ENCODE measurements at regions not wholly inside any gene's neighbourhood (a gene's known extent, or its start where the extent isn't known, plus 50 kb on each side); places are given as distances from the start of the nearest gene placed in this dataset.

- no peaks in the 10 kb centered on the region for H3K36me3 Mint-ChIP-seq
- H3K27ac Mint-ChIP-seq, result no peak overlapping the region
- ATAC-seq (ENCODE audit: low read depth in 2 of 2) (no peak), DNase-seq (no peak)
- peaks cover 0 to 4% (median 0%) of the 10 kb centered on the region in 7 donors for H3K9me3 Mint-ChIP-seq
- H3K27me3 ChIP-seq (ENCODE audit: control insufficient read depth, insufficient read depth, low read length), result no peaks in the 10 kb centered on the region
- H3K27me3 Mint-ChIP-seq, result no peaks in the 10 kb centered on the region
- H3K4me1 ChIP-seq (ENCODE audit: control insufficient read depth, insufficient read depth, low read length, poor library complexity, severe bottlenecking), result no peaks in the 10 kb centered on the region
- no peak overlapping the region for H3K27ac ChIP-seq (ENCODE audit: insufficient read depth, low read length, poor library complexity, severe bottlenecking)
- no peaks in the 10 kb centered on the region for H3K36me3 ChIP-seq (ENCODE audit: control insufficient read depth, insufficient read depth, low read length)
- H3K4me1 Mint-ChIP-seq, result peaks cover 0 to 9% (median 0%) of the 10 kb centered on the region in 4 donors
- H3K4me3 ChIP-seq (ENCODE audit: low read depth, low read length), result no peak overlapping the region
- H3K4me3 Mint-ChIP-seq, result no peak overlapping the region
- H3K9me3 ChIP-seq (ENCODE audit: control insufficient read depth in 2 of 2, low read length in 2 of 2), result no peaks in the 10 kb centered on the region
Measured at GRCh38 chr22:49523374-49524008, 304.2 kb downstream of the BRD1 start.

- Mint-ChIP-seq H3K4me1 (peaks cover 0 to 9% (median 0%) of the 10 kb centered on the region in 4 donors), H3K36me3 (no peaks in the 10 kb centered on the region), H3K27ac (peak overlapping the region in 1 of 3 donors; percentile 79), H3K27me3 (no peaks in the 10 kb centered on the region), H3K9me3 (peaks cover 0 to 4% (median 0%) of the 10 kb centered on the region in 7 donors), H3K4me3 (no peak overlapping the region)
- no peaks in the 10 kb centered on the region for H3K9me3 ChIP-seq (ENCODE audit: control insufficient read depth in 2 of 2, low read length in 2 of 2)
- no peaks in the 10 kb centered on the region for H3K27me3 ChIP-seq (ENCODE audit: control insufficient read depth, insufficient read depth, low read length)
- H3K36me3 ChIP-seq (ENCODE audit: control insufficient read depth, insufficient read depth, low read length), result no peaks in the 10 kb centered on the region
- no peak overlapping the region for H3K4me3 ChIP-seq (ENCODE audit: low read depth, low read length)
- ATAC-seq (ENCODE audit: low read depth in 2 of 2), result no peak
- H3K27ac ChIP-seq (ENCODE audit: insufficient read depth, low read length, poor library complexity, severe bottlenecking), result no peak overlapping the region
- no peak for DNase-seq
- no peaks in the 10 kb centered on the region for H3K4me1 ChIP-seq (ENCODE audit: control insufficient read depth, insufficient read depth, low read length, poor library complexity, severe bottlenecking)
Measured at GRCh38 chr22:49522582-49523373, 304.9 kb downstream of the BRD1 start.

- DNase-seq (no peak), ATAC-seq (ENCODE audit: low read depth in 2 of 2) (no peak)
- no peaks in the 10 kb centered on the region for H3K27me3 Mint-ChIP-seq
- H3K27ac Mint-ChIP-seq, result no peak overlapping the region
- no peaks in the 10 kb centered on the region for H3K36me3 Mint-ChIP-seq
- Histone ChIP-seq H3K4me1 (ENCODE audit: control insufficient read depth, insufficient read depth, low read length, poor library complexity, severe bottlenecking) (no peaks in the 10 kb centered on the region), H3K9me3 (ENCODE audit: control insufficient read depth in 2 of 2, low read length in 2 of 2) (no peaks in the 10 kb centered on the region), H3K27me3 (ENCODE audit: control insufficient read depth, insufficient read depth, low read length) (no peaks in the 10 kb centered on the region), H3K4me3 (ENCODE audit: low read depth, low read length) (no peak overlapping the region), H3K27ac (ENCODE audit: insufficient read depth, low read length, poor library complexity, severe bottlenecking) (no peak overlapping the region), H3K36me3 (ENCODE audit: control insufficient read depth, insufficient read depth, low read length) (no peaks in the 10 kb centered on the region)
- H3K4me1 Mint-ChIP-seq, result peaks cover 0 to 3% (median 0%) of the 10 kb centered on the region in 4 donors
- H3K4me3 Mint-ChIP-seq, result no peak overlapping the region
- peaks cover 0 to 2% (median 0%) of the 10 kb centered on the region in 7 donors for H3K9me3 Mint-ChIP-seq
Measured at GRCh38 chr22:49521787-49522224, 305.9 kb downstream of the BRD1 start.

GRCh38 chr22:49519117-49519737, 308.4 kb downstream of the BRD1 start:
- Mint-ChIP-seq H3K9me3 (peaks cover 0 to 3% (median 0%) of the 10 kb centered on the region in 7 donors), H3K27ac (no peak overlapping the region), H3K27me3 (no peaks in the 10 kb centered on the region), H3K36me3 (no peaks in the 10 kb centered on the region), H3K4me3 (no peak overlapping the region), H3K4me1 (no peaks in the 10 kb centered on the region)
- Histone ChIP-seq H3K36me3 (ENCODE audit: control insufficient read depth, insufficient read depth, low read length) (no peaks in the 10 kb centered on the region), H3K4me1 (ENCODE audit: control insufficient read depth, insufficient read depth, low read length, poor library complexity, severe bottlenecking) (no peaks in the 10 kb centered on the region), H3K4me3 (ENCODE audit: low read depth, low read length) (no peak overlapping the region), H3K9me3 (ENCODE audit: control insufficient read depth in 2 of 2, low read length in 2 of 2) (no peaks in the 10 kb centered on the region), H3K27ac (ENCODE audit: insufficient read depth, low read length, poor library complexity, severe bottlenecking) (no peak overlapping the region), H3K27me3 (ENCODE audit: control insufficient read depth, insufficient read depth, low read length) (no peaks in the 10 kb centered on the region)
- DNase-seq (no peak), ATAC-seq (ENCODE audit: low read depth in 2 of 2) (no peak)

- DNase-seq (no peak), ATAC-seq (ENCODE audit: low read depth in 2 of 2) (no peak)
- Histone ChIP-seq H3K9me3 (ENCODE audit: control insufficient read depth in 2 of 2, low read length in 2 of 2) (no peaks in the 10 kb centered on the region), H3K4me3 (ENCODE audit: low read depth, low read length) (no peak overlapping the region), H3K27me3 (ENCODE audit: control insufficient read depth, insufficient read depth, low read length) (no peaks in the 10 kb centered on the region), H3K27ac (ENCODE audit: insufficient read depth, low read length, poor library complexity, severe bottlenecking) (no peak overlapping the region), H3K36me3 (ENCODE audit: control insufficient read depth, insufficient read depth, low read length) (no peaks in the 10 kb centered on the region), H3K4me1 (ENCODE audit: control insufficient read depth, insufficient read depth, low read length, poor library complexity, severe bottlenecking) (no peaks in the 10 kb centered on the region)
- no peak overlapping the region for H3K4me3 Mint-ChIP-seq
- H3K36me3 Mint-ChIP-seq, result no peaks in the 10 kb centered on the region
- no peak overlapping the region for H3K27ac Mint-ChIP-seq
- H3K9me3 Mint-ChIP-seq, result peaks cover 0 to 6% (median 0%) of the 10 kb centered on the region in 7 donors
- H3K4me1 Mint-ChIP-seq, result peaks cover 0 to 3% (median 0%) of the 10 kb centered on the region in 4 donors
- H3K27me3 Mint-ChIP-seq, result no peaks in the 10 kb centered on the region
Measured at GRCh38 chr22:49518436-49518970, 309.2 kb downstream of the BRD1 start.

GRCh38 chr22:49517667-49518185, 309.9 kb downstream of the BRD1 start:
- Histone ChIP-seq H3K27me3 (ENCODE audit: control insufficient read depth, insufficient read depth, low read length) (no peaks in the 10 kb centered on the region), H3K4me1 (ENCODE audit: control insufficient read depth, insufficient read depth, low read length, poor library complexity, severe bottlenecking) (no peaks in the 10 kb centered on the region), H3K9me3 (ENCODE audit: control insufficient read depth in 2 of 2, low read length in 2 of 2) (no peaks in the 10 kb centered on the region), H3K4me3 (ENCODE audit: low read depth, low read length) (no peak overlapping the region), H3K27ac (ENCODE audit: insufficient read depth, low read length, poor library complexity, severe bottlenecking) (no peak overlapping the region), H3K36me3 (ENCODE audit: control insufficient read depth, insufficient read depth, low read length) (no peaks in the 10 kb centered on the region)
- Mint-ChIP-seq H3K9me3 (peaks cover 0 to 6% (median 0%) of the 10 kb centered on the region in 7 donors), H3K27ac (peak overlapping the region in 1 of 3 donors; percentile 38), H3K27me3 (no peaks in the 10 kb centered on the region), H3K4me1 (peaks cover 0 to 8% (median 1%) of the 10 kb centered on the region in 4 donors), H3K4me3 (no peak overlapping the region), H3K36me3 (no peaks in the 10 kb centered on the region)
- ATAC-seq (ENCODE audit: low read depth in 2 of 2) (no peak), DNase-seq (no peak)

- H3K4me1 Mint-ChIP-seq, result peaks cover 0 to 13% (median 3%) of the 10 kb centered on the region in 4 donors
- H3K4me3 ChIP-seq (ENCODE audit: low read depth, low read length), result no peak overlapping the region
- H3K9me3 Mint-ChIP-seq, result peaks cover 0 to 8% (median 0%) of the 10 kb centered on the region in 7 donors
- H3K36me3 ChIP-seq (ENCODE audit: control insufficient read depth, insufficient read depth, low read length), result no peaks in the 10 kb centered on the region
- DNase-seq, result no peak
- H3K27ac Mint-ChIP-seq, result no peak overlapping the region
- no peak overlapping the region for H3K27ac ChIP-seq (ENCODE audit: insufficient read depth, low read length, poor library complexity, severe bottlenecking)
- no peaks in the 10 kb centered on the region for H3K36me3 Mint-ChIP-seq
- no peak for ATAC-seq (ENCODE audit: low read depth in 2 of 2)
- no peaks in the 10 kb centered on the region for H3K27me3 ChIP-seq (ENCODE audit: control insufficient read depth, insufficient read depth, low read length)
- no peak overlapping the region for H3K4me3 Mint-ChIP-seq
- H3K9me3 ChIP-seq (ENCODE audit: control insufficient read depth in 2 of 2, low read length in 2 of 2), result peaks cover 0 to under 1% of the 10 kb centered on the region in 2 experiments
- no peaks in the 10 kb centered on the region for H3K4me1 ChIP-seq (ENCODE audit: control insufficient read depth, insufficient read depth, low read length, poor library complexity, severe bottlenecking)
- H3K27me3 Mint-ChIP-seq, result no peaks in the 10 kb centered on the region
Measured at GRCh38 chr22:49517211-49517610, 310.5 kb downstream of the BRD1 start.
